ENCODE measurements at regions not wholly inside any gene's neighbourhood (a gene's known extent, or its start where the extent isn't known, plus 50 kb on each side); places are given as distances from the start of the nearest gene placed in this dataset.

GRCh38 chr3:106381286-106381938, 512.6 kb upstream of the CBLB start:
- no peaks in the 10 kb centered on the region for H3K27me3 ChIP-seq (ENCODE audit: control insufficient read depth in 3 of 3, insufficient read depth in 3 of 3, low read length in 2 of 3)
- no peaks in the 10 kb centered on the region for H3K9me3 ChIP-seq (ENCODE audit: control insufficient read depth in 4 of 4, insufficient read depth in 3 of 4, low read length in 3 of 4)
- H3K27ac ChIP-seq (ENCODE audit: low read depth in 1 of 2, low read length in 1 of 2): no peak overlapping the region
- DNase-seq (no peak), ATAC-seq (ENCODE audit: insufficient read depth, low FRiP score) (no peak)
- no peak for TF ChIP-seq CTCF (IDR thresholded peaks at IDR 0.05; ENCODE audit: control extremely low read depth, extremely low read depth)
- no peak overlapping the region for H3K4me3 ChIP-seq
- no peaks in the 10 kb centered on the region for H3K36me3 ChIP-seq (ENCODE audit: control insufficient read depth in 4 of 4, insufficient read depth in 4 of 4, low read length in 4 of 4)
- H3K9ac ChIP-seq (ENCODE audit: insufficient read depth in 1 of 2, low read length in 2 of 2): no peak overlapping the region
- H3K4me1 ChIP-seq (ENCODE audit: control insufficient read depth in 5 of 5, insufficient read depth in 5 of 5, low read length in 5 of 5): peaks cover 0 to 7% (median 0%) of the 10 kb centered on the region in 5 donors
- 82 to 86% methylated on average over 3 of the region's 3 CpGs for WGBS, 2 donors

- no peaks in the 10 kb centered on the region for H3K36me3 ChIP-seq (ENCODE audit: control insufficient read depth in 4 of 4, insufficient read depth in 4 of 4, low read length in 4 of 4)
- no peaks in the 10 kb centered on the region for H3K9me3 ChIP-seq (ENCODE audit: control insufficient read depth in 4 of 4, insufficient read depth in 3 of 4, low read length in 3 of 4)
- no peaks in the 10 kb centered on the region for H3K27me3 ChIP-seq (ENCODE audit: control insufficient read depth in 3 of 3, insufficient read depth in 3 of 3, low read length in 2 of 3)
- H3K9ac ChIP-seq (ENCODE audit: insufficient read depth in 1 of 2, low read length in 2 of 2): no peak overlapping the region
- H3K4me1 ChIP-seq (ENCODE audit: control insufficient read depth in 5 of 5, insufficient read depth in 5 of 5, low read length in 5 of 5): peaks cover 0 to 7% (median 0%) of the 10 kb centered on the region in 5 donors
- H3K4me3 ChIP-seq: no peak overlapping the region
- DNase-seq (no peak), ATAC-seq (ENCODE audit: insufficient read depth, low FRiP score) (no peak)
- H3K27ac ChIP-seq (ENCODE audit: low read depth in 1 of 2, low read length in 1 of 2): no peak overlapping the region
- no peak for TF ChIP-seq CTCF (IDR thresholded peaks at IDR 0.05; ENCODE audit: control extremely low read depth, extremely low read depth)
Observed at GRCh38 chr3:106381939-106382335, 513.1 kb upstream of the CBLB start.

- Histone ChIP-seq H3K36me3 (ENCODE audit: control insufficient read depth in 4 of 4, insufficient read depth in 4 of 4, low read length in 4 of 4) (no peaks in the 10 kb centered on the region), H3K27ac (ENCODE audit: low read depth in 1 of 2, low read length in 1 of 2) (no peak overlapping the region), H3K27me3 (ENCODE audit: control insufficient read depth in 3 of 3, insufficient read depth in 3 of 3, low read length in 2 of 3) (no peaks in the 10 kb centered on the region), H3K4me3 (no peak overlapping the region), H3K9me3 (ENCODE audit: control insufficient read depth in 4 of 4, insufficient read depth in 3 of 4, low read length in 3 of 4) (no peaks in the 10 kb centered on the region), H3K9ac (ENCODE audit: insufficient read depth in 1 of 2, low read length in 2 of 2) (no peak overlapping the region), H3K4me1 (ENCODE audit: control insufficient read depth in 5 of 5, insufficient read depth in 5 of 5, low read length in 5 of 5) (no peaks in the 10 kb centered on the region)
- no peak for ATAC-seq (ENCODE audit: insufficient read depth, low FRiP score)
- WGBS, 2 donors: 51 to 72% methylated on average over 3 of the region's 3 CpGs
- no peak for TF ChIP-seq CTCF (IDR thresholded peaks at IDR 0.05; ENCODE audit: control extremely low read depth, extremely low read depth)
- DNase-seq: no peak
Observed at GRCh38 chr3:106386050-106386449, 517.2 kb upstream of the CBLB start.

- no peak overlapping the region for H3K9ac ChIP-seq (ENCODE audit: insufficient read depth in 1 of 2, low read length in 2 of 2)
- no peaks in the 10 kb centered on the region for H3K27me3 ChIP-seq (ENCODE audit: control insufficient read depth in 3 of 3, insufficient read depth in 3 of 3, low read length in 2 of 3)
- H3K4me1 ChIP-seq (ENCODE audit: control insufficient read depth in 5 of 5, insufficient read depth in 5 of 5, low read length in 5 of 5): no peaks in the 10 kb centered on the region
- no peak for DNase-seq
- TF ChIP-seq CTCF (IDR thresholded peaks at IDR 0.05; ENCODE audit: control extremely low read depth, extremely low read depth): no peak
- no peaks in the 10 kb centered on the region for H3K9me3 ChIP-seq (ENCODE audit: control insufficient read depth in 4 of 4, insufficient read depth in 3 of 4, low read length in 3 of 4)
- no peaks in the 10 kb centered on the region for H3K36me3 ChIP-seq (ENCODE audit: control insufficient read depth in 4 of 4, insufficient read depth in 4 of 4, low read length in 4 of 4)
- H3K4me3 ChIP-seq: no peak overlapping the region
- WGBS, 2 donors: 94 to 95% methylated on average over 1 of the region's 1 CpG
- ATAC-seq (ENCODE audit: insufficient read depth, low FRiP score): no peak
- H3K27ac ChIP-seq (ENCODE audit: low read depth in 1 of 2, low read length in 1 of 2): no peak overlapping the region
Observed at GRCh38 chr3:106392915-106393314, 524.1 kb upstream of the CBLB start.
